OCI-LY7 (cell line): ENCODE measurements at regions not wholly inside any gene's neighbourhood (a gene's known extent, or its start where the extent isn't known, plus 50 kb on each side); places are given as distances from the start of the nearest gene placed in this dataset.

ENCODE experiments used
- EZH2phosphoT487 ChIP-seq: fragments of 200-600 bp; sonication (generic); IDR thresholded peaks from 2 replicates; pipeline ENCODE4 v1.6.1; 2018; ENCODE audit warnings: low read depth, borderline replicate concordance, mild to moderate bottlenecking, mixed run types, antibody characterized with exemption, low read length, moderate library complexity, mixed read lengths
- TF ChIP-seq, protein P1 (sequence below): fragments of 200-600 bp; sonication (generic); conservative IDR thresholded peaks from 2 replicates; pipeline ENCODE4 v1.5.1; 2014; ENCODE audit warnings: mild to moderate bottlenecking, antibody characterized with exemption, low read length, moderate library complexity, mixed read lengths

DNA sequence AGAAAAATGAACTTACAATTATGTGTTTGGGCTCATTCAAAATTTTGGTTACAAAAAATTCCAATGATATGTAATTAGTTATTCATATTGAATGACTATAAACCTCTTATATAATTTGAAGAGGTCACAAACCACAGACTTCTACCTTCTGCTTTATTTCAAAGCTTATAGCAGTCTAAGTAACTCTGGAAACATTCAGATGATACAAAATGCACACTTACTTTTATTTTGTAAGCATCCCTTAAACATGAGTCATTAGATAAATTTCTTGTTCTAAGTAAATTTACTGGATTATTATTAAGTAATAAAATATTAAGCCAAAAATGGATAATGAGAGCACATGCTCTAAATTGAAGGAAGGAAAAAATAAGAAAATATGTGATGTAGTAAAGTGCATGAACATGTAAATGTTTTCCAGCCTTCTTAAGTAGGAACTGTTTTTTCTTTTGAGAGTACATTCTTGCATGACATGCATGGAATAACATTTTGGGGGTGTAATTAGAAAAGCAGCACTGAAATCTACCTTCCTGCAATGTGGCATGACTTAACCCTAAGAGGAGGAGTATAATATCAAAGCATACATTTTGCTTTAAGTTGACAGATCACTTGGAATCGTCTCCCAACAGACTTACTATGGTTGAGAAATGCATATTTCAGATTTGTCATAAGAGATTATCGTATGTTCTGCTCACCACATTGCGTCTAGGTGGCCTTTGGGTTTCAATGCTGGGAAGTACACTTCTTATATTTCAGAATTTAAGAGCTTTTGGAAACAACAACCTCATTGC, 372.7 kb upstream of the HSF2 start:
- TF ChIP-seq, protein P1, sequence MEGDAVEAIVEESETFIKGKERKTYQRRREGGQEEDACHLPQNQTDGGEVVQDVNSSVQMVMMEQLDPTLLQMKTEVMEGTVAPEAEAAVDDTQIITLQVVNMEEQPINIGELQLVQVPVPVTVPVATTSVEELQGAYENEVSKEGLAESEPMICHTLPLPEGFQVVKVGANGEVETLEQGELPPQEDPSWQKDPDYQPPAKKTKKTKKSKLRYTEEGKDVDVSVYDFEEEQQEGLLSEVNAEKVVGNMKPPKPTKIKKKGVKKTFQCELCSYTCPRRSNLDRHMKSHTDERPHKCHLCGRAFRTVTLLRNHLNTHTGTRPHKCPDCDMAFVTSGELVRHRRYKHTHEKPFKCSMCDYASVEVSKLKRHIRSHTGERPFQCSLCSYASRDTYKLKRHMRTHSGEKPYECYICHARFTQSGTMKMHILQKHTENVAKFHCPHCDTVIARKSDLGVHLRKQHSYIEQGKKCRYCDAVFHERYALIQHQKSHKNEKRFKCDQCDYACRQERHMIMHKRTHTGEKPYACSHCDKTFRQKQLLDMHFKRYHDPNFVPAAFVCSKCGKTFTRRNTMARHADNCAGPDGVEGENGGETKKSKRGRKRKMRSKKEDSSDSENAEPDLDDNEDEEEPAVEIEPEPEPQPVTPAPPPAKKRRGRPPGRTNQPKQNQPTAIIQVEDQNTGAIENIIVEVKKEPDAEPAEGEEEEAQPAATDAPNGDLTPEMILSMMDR: no peak
- TF ChIP-seq EZH2phosphoT487: no peak
